Gastrocnemius medialis (tissue), 4 donors: ENCODE measurements at regions not wholly inside any gene's neighbourhood (a gene's known extent, or its start where the extent isn't known, plus 50 kb on each side); places are given as distances from the start of the nearest gene placed in this dataset.

Experiments used
- CTCF ChIP-seq, 5 experiments: fragments of 450-650 bp in 3 of 5; fragments of 200-600 bp in 2 of 5; sonication (generic) in 2 of 5; IDR thresholded peaks in 4 of 5; conservative IDR thresholded peaks in 1 of 5; 1 replicate in 4 of 5; 2 replicates in 1 of 5; pipeline ENCODE4 v1.5.1; 2016 to 2019; ENCODE audit warnings: antibody characterized with exemption in 5 of 5, mild to moderate bottlenecking in 3 of 5, moderate library complexity in 3 of 5
- POLR2A ChIP-seq, 2 donors: fragments of 450-650 bp; IDR thresholded peaks; one replicate each; pipeline ENCODE4 v1.6.1; 2017; ENCODE audit warnings: antibody characterized with exemption in 2 of 2, mild to moderate bottlenecking in 2 of 2, moderate library complexity in 2 of 2

GRCh38 chr4:71156616-71157015, 163.2 kb downstream of the DCK start:
- TF ChIP-seq CTCF (IDR thresholded peaks at IDR 0.05 in 4 of 5, conservative IDR thresholded peaks at IDR 0.05 in 1 of 5) (no peak), POLR2A (IDR thresholded peaks at IDR 0.05) (no peak)
